OCI-LY3 (cell line): ENCODE measurements at regions not wholly inside any gene's neighbourhood (a gene's known extent, or its start where the extent isn't known, plus 50 kb on each side); places are given as distances from the start of the nearest gene placed in this dataset.

Experiments used
- H2AFZ ChIP-seq: fragments of 200-600, 300-600 bp; shearing (Covaris generic); 2 replicates; pipeline ENCODE4 v1.6.0; 2014; ENCODE audit warnings: antibody characterized with exemption, low read depth, low read length
- H3K27ac ChIP-seq: fragments of 200-600, 300-600 bp; sonication (generic); 2 replicates; pipeline ENCODE4 v1.5.1; 2014; ENCODE audit warnings: mild to moderate bottlenecking, low read length, moderate library complexity, mixed read lengths
- H3K27me3 ChIP-seq: fragments of 200-600, 300-600 bp; sonication (generic); 2 replicates; pipeline ENCODE4 v1.6.1; 2014; ENCODE audit warnings: low read depth, low read length, mixed read lengths
- H3K36me3 ChIP-seq: fragments of 200-600, 300-600 bp; sonication (generic); replicated peaks from 2 replicates; pipeline ENCODE3; 2014; ENCODE audit warnings: low read depth, low read length, mixed read lengths
- H3K4me1 ChIP-seq: fragments of 300-600, 200-600 bp; sonication (generic); 2 replicates; pipeline ENCODE4 v1.6.1; 2014; ENCODE audit warnings: low read length, mixed read lengths
- H3K4me2 ChIP-seq: fragments of 200-600, 300-600 bp; sonication (generic); 2 replicates; pipeline ENCODE4 v1.6.1; 2014; ENCODE audit warnings: low read length, mixed read lengths
- H3K4me3 ChIP-seq: fragments of 300-600, 200-600 bp; sonication (generic); 2 replicates; pipeline ENCODE4 v1.5.1; 2014; ENCODE audit warnings: antibody characterized with exemption, mild to moderate bottlenecking, low read length, moderate library complexity
- H3K79me2 ChIP-seq: fragments of 300-600, 200-600 bp; shearing (Covaris generic); 2 replicates; pipeline ENCODE4 v1.6.1; 2014; ENCODE audit warnings: mild to moderate bottlenecking, low read length, mixed read lengths
- H3K9ac ChIP-seq: fragments of 300-600, 200-600 bp; shearing (Covaris generic); 2 replicates; pipeline ENCODE4 v1.6.0; 2014; ENCODE audit warnings: mild to moderate bottlenecking, low read length, moderate library complexity
- H3K9me3 ChIP-seq: fragments of 200-600, 300-600 bp; shearing (Covaris generic); 2 replicates; pipeline ENCODE4 v1.6.1; 2014; ENCODE audit warnings: low read length, mixed read lengths; ENCODE audit not compliant: insufficient read depth
- H4K20me1 ChIP-seq: fragments of 200-600, 300-600 bp; sonication (generic); 2 replicates; pipeline ENCODE4 v1.6.1; 2016; ENCODE audit warnings: low read length, mixed read lengths; ENCODE audit not compliant: insufficient read depth
- EZH2phosphoT487 ChIP-seq: fragments of 200-600 bp; shearing (Covaris generic); IDR thresholded peaks from 2 replicates; pipeline ENCODE4 v1.6.1; 2018; ENCODE audit warnings: antibody characterized with exemption, mixed run types, low read depth
- TF ChIP-seq, protein P1 (sequence below): fragments of 200-600, 300-600 bp; sonication (generic); IDR thresholded peaks from 2 replicates; pipeline ENCODE4 v1.5.1; 2014; ENCODE audit warnings: antibody characterized with exemption, low read length, low read depth

DNA sequence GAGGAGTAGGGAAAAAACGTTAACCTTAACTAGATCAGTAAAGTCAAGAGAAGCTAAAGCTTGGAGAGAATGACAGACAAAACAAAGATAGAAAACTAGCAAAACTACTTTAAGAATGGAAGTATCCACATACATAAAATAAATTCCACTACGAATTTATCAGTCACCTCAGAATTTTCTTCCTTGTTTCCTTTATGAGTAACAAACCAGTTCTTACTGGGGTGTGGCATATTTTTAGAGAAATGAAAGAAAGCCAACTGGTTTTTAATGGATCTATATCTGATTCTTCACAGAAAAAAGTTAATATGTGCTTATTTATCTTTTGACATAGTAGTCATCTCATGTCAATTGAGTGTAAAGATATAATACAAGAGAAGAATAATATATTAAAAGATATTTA is 2033.7 kb upstream of the CELF4 start:
- Histone ChIP-seq H3K4me3 (no peak overlapping the region), H3K4me2 (no peak overlapping the region), H3K27me3 (no peaks in the 10 kb centered on the region), H4K20me1 (no peaks in the 10 kb centered on the region), H3K79me2 (no peaks in the 10 kb centered on the region), H3K9me3 (no peaks in the 10 kb centered on the region), H3K36me3 (no peaks in the 10 kb centered on the region), H3K27ac (no peak overlapping the region), H3K9ac (no peak overlapping the region), H2AFZ (no peak overlapping the region), H3K4me1 (no peaks in the 10 kb centered on the region)
- TF ChIP-seq EZH2phosphoT487 = no peak
- TF ChIP-seq, protein P1, sequence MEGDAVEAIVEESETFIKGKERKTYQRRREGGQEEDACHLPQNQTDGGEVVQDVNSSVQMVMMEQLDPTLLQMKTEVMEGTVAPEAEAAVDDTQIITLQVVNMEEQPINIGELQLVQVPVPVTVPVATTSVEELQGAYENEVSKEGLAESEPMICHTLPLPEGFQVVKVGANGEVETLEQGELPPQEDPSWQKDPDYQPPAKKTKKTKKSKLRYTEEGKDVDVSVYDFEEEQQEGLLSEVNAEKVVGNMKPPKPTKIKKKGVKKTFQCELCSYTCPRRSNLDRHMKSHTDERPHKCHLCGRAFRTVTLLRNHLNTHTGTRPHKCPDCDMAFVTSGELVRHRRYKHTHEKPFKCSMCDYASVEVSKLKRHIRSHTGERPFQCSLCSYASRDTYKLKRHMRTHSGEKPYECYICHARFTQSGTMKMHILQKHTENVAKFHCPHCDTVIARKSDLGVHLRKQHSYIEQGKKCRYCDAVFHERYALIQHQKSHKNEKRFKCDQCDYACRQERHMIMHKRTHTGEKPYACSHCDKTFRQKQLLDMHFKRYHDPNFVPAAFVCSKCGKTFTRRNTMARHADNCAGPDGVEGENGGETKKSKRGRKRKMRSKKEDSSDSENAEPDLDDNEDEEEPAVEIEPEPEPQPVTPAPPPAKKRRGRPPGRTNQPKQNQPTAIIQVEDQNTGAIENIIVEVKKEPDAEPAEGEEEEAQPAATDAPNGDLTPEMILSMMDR = no peak

DNA sequence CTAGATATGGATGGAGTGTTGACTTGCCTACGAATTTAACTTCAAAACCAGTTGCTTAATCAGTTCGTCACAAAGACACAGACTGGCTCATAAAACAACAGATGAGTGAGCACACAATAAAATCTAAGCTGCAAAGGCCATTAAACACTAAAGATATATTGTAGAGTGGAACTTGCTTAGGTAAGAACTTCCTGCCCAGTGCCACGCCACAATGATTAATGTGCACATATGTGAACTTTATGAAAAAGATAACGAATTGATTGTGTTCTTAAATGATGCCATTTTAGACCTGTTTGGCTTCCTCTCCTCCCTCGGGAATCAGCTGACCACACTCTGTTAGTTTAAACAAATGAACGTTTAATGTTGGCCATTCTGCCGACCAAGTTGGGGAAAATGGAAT is 2031.3 kb upstream of the CELF4 start:
- H3K4me2 ChIP-seq = no peak overlapping the region
- no peak overlapping the region for H3K9ac ChIP-seq
- no peaks in the 10 kb centered on the region for H4K20me1 ChIP-seq
- no peak overlapping the region for H3K4me3 ChIP-seq
- no peaks in the 10 kb centered on the region for H3K27me3 ChIP-seq
- no peaks in the 10 kb centered on the region for H3K9me3 ChIP-seq
- H3K36me3 ChIP-seq = no peaks in the 10 kb centered on the region
- H3K79me2 ChIP-seq = no peaks in the 10 kb centered on the region
- 0 out of 2 replicates have a peak overlapping the region, but pooled peaks have one; percentile 46 for H2AFZ ChIP-seq
- TF ChIP-seq, protein P1 = no peak
- TF ChIP-seq EZH2phosphoT487 = no peak
- H3K27ac ChIP-seq = no peak overlapping the region
- H3K4me1 ChIP-seq = no peaks in the 10 kb centered on the region

DNA sequence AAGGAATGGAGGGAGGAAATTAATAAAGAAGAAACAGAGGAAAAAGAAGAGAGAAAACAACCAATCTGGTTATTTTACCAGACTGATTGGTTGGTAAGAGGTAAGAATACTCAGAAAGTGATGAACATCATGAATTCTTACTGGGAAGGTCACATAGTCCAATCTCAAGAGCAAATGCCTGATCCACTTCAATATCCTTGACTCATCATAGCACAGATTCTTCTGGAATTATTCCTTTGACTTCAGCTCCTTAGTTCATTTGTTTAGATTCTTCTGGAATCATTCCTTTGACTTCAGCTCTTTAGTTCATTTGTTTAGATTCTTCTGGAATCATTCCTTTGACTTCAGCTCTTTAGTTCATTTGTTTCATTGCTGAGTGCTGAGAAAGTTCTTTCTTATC is 2030.6 kb upstream of the CELF4 start:
- Histone ChIP-seq H3K9ac (no peak overlapping the region), H3K36me3 (no peaks in the 10 kb centered on the region), H3K4me1 (no peaks in the 10 kb centered on the region), H2AFZ (no peak overlapping the region), H3K9me3 (no peaks in the 10 kb centered on the region), H3K79me2 (no peaks in the 10 kb centered on the region), H3K4me2 (no peak overlapping the region), H3K4me3 (no peak overlapping the region), H3K27me3 (no peaks in the 10 kb centered on the region), H4K20me1 (no peaks in the 10 kb centered on the region), H3K27ac (no peak overlapping the region)
- no peak for TF ChIP-seq EZH2phosphoT487
- TF ChIP-seq, protein P1 = no peak

DNA sequence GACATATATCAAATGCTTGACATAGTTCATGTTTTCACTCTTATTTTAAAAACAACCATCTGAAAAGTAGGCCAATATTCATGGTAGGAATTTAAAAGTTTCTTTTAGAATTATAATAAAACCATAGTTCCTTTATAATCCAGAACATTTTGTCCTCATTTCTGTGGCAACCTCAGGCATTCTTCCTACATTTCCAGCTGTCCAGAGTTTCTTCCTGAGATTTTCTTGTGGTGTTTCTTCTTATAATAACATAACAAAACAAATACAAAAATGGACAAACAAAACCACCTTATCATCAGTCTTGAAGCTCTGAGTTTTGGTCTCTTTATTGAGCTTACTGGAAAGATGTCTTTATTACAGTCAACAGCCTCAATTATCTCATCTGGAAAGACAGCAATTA is 2028.6 kb upstream of the CELF4 start:
- Histone ChIP-seq H4K20me1 (no peaks in the 10 kb centered on the region), H3K9me3 (no peaks in the 10 kb centered on the region)

More for the DNA sequence above, 2028.6 kb upstream of the CELF4 start:
- Histone ChIP-seq H3K79me2 (no peaks in the 10 kb centered on the region), H3K4me3 (no peak overlapping the region), H2AFZ (no peak overlapping the region), H3K36me3 (no peaks in the 10 kb centered on the region), H3K4me2 (no peak overlapping the region), H3K27me3 (no peaks in the 10 kb centered on the region), H3K9ac (no peak overlapping the region), H3K27ac (no peak overlapping the region), H3K4me1 (no peaks in the 10 kb centered on the region)
- no peak for TF ChIP-seq EZH2phosphoT487
- TF ChIP-seq, protein P1 = no peak
